H9 (cell line): ENCODE measurements at regions not wholly inside any gene's neighbourhood (a gene's known extent, or its start where the extent isn't known, plus 50 kb on each side); places are given as distances from the start of the nearest gene placed in this dataset.

Experiments used
- DNase-seq: peaks from one replicate; pipeline ENCODE4 v3.0.0-alpha.2; 2017
- H2AFZ ChIP-seq: one replicate; pipeline ENCODE4 v1.6.1; 2013; ENCODE audit warnings: mild to moderate bottlenecking, low read length, control low read depth, moderate library complexity
- H2AK5ac ChIP-seq: 2 replicates; pipeline ENCODE4 v1.6.1; 2013; ENCODE audit warnings: low read length, control low read depth, mixed read lengths; ENCODE audit not compliant: insufficient read length
- H2BK120ac ChIP-seq: one replicate; pipeline ENCODE4 v1.6.1; 2013; ENCODE audit warnings: low read depth, mild to moderate bottlenecking, low read length, control low read depth, inconsistent platforms; ENCODE audit not compliant: poor library complexity, severe bottlenecking
- H2BK12ac ChIP-seq: 2 replicates; pipeline ENCODE4 v1.6.1; 2013; ENCODE audit warnings: low read length, control low read depth, mixed read lengths, low read depth; ENCODE audit not compliant: insufficient read length
- H2BK15ac ChIP-seq: 2 replicates; pipeline ENCODE4 v1.6.1; 2013; ENCODE audit warnings: low read depth, low read length, control low read depth
- H2BK20ac ChIP-seq: one replicate; pipeline ENCODE4 v1.6.1; 2013; ENCODE audit warnings: low read depth, mild to moderate bottlenecking, low read length, control low read depth, inconsistent platforms; ENCODE audit not compliant: poor library complexity, severe bottlenecking
- H2BK5ac ChIP-seq: 2 replicates; pipeline ENCODE4 v1.6.1; 2013; ENCODE audit warnings: low read length, control low read depth, mixed read lengths; ENCODE audit not compliant: insufficient read length
- H3K14ac ChIP-seq: 2 replicates; pipeline ENCODE4 v1.6.1; 2013; ENCODE audit warnings: low read length, control low read depth; ENCODE audit not compliant: insufficient read depth
- H3K18ac ChIP-seq: 2 replicates; pipeline ENCODE4 v1.6.1; 2013; ENCODE audit warnings: low read depth, mild to moderate bottlenecking, mixed read lengths, low read length, control low read depth; ENCODE audit not compliant: insufficient read length
- H3K23ac ChIP-seq: 2 replicates; pipeline ENCODE4 v1.6.1; 2013; ENCODE audit warnings: low read length, control low read depth, mixed read lengths, low read depth; ENCODE audit not compliant: insufficient read length
- H3K23me2 ChIP-seq: 2 replicates; pipeline ENCODE4 v1.6.1; 2013; ENCODE audit warnings: low read depth, mild to moderate bottlenecking, mixed read lengths, low read length, control low read depth; ENCODE audit not compliant: insufficient read length, poor library complexity, severe bottlenecking
- H3K27ac ChIP-seq: 2 replicates; pipeline ENCODE4 v1.5.1; 2013; ENCODE audit warnings: low read length, control low read depth, mixed read lengths, low read depth; ENCODE audit not compliant: insufficient read length
- H3K27me3 ChIP-seq: 2 replicates; pipeline ENCODE4 v1.6.1; 2013; ENCODE audit warnings: low read length, control low read depth, inconsistent platforms; ENCODE audit not compliant: insufficient read depth
- H3K4ac ChIP-seq: 2 replicates; pipeline ENCODE4 v1.6.1; 2013; ENCODE audit warnings: low read depth, mild to moderate bottlenecking, control low read depth, inconsistent platforms, low read length, moderate library complexity
- H3K4me1 ChIP-seq: 2 replicates; pipeline ENCODE4 v1.6.1; 2013; ENCODE audit warnings: low read length, control low read depth, inconsistent platforms; ENCODE audit not compliant: insufficient read depth
- H3K4me2 ChIP-seq: 2 replicates; pipeline ENCODE4 v1.6.1; 2013; ENCODE audit warnings: low read length, control low read depth, mixed read lengths; ENCODE audit not compliant: insufficient read length, insufficient read depth
- H3K56ac ChIP-seq: 2 replicates; pipeline ENCODE4 v1.6.1; 2013; ENCODE audit warnings: low read depth, mild to moderate bottlenecking, mixed read lengths, low read length, control low read depth; ENCODE audit not compliant: insufficient read length
- H3K79me1 ChIP-seq: 2 replicates; pipeline ENCODE4 v1.6.1; 2013; ENCODE audit warnings: low read depth, mild to moderate bottlenecking, moderate library complexity, low read length, control low read depth, inconsistent platforms; ENCODE audit not compliant: insufficient read depth, poor library complexity, severe bottlenecking
- H3K79me2 ChIP-seq: 2 replicates; pipeline ENCODE4 v1.6.1; 2013; ENCODE audit warnings: low read length, control low read depth, inconsistent platforms; ENCODE audit not compliant: insufficient read depth
- H3K9ac ChIP-seq: 2 replicates; pipeline ENCODE4 v1.6.1; 2013; ENCODE audit warnings: low read length, control low read depth, mixed read lengths; ENCODE audit not compliant: insufficient read length; ENCODE audit errors: extremely low read depth
- H3K9me3 ChIP-seq: one replicate; pipeline ENCODE4 v1.6.1; 2013; ENCODE audit warnings: low read depth, low read length, inconsistent platforms; ENCODE audit not compliant: control insufficient read depth
- H3T11ph ChIP-seq: one replicate; pipeline ENCODE4 v1.6.1; 2013; ENCODE audit warnings: mild to moderate bottlenecking, low read length, control low read depth, inconsistent platforms
- H4K20me1 ChIP-seq: one replicate; pipeline ENCODE4 v1.6.1; 2013; ENCODE audit not compliant: control insufficient read depth, insufficient read length, insufficient read depth
- H4K5ac ChIP-seq: 2 replicates; pipeline ENCODE4 v1.6.1; 2013; ENCODE audit warnings: low read depth, mild to moderate bottlenecking, mixed read lengths, low read length, control low read depth; ENCODE audit not compliant: insufficient read length
- H4K8ac ChIP-seq: replicated peaks from 2 replicates; pipeline ENCODE4 v1.6.1; 2013; ENCODE audit warnings: low read length, control low read depth, mixed read lengths, low read depth; ENCODE audit not compliant: insufficient read length
- H4K91ac ChIP-seq: 2 replicates; pipeline ENCODE4 v1.6.1; 2013; ENCODE audit warnings: low read depth, mild to moderate bottlenecking, moderate library complexity, mixed read lengths, low read length, control low read depth; ENCODE audit not compliant: insufficient read length
- H3K27ac Mint-ChIP-seq, 3 experiments: 2 replicates in 2 of 3; 3 replicates in 1 of 3; pipeline ENCODE4 v1.8.0; 2020 to 2021; ENCODE audit warnings: mixed read lengths in 3 of 3, mild to moderate bottlenecking in 1 of 3, moderate library complexity in 1 of 3
- H3K27me3 Mint-ChIP-seq: 2 replicates; pipeline ENCODE4 v1.8.0; 2021; ENCODE audit warnings: low read depth, mild to moderate bottlenecking, moderate library complexity, mixed read lengths
- H3K36me3 Mint-ChIP-seq, 3 experiments: 2 replicates in 2 of 3; 3 replicates in 1 of 3; pipeline ENCODE4 v1.8.0; 2020 to 2021; ENCODE audit warnings: low read depth in 3 of 3, mixed read lengths in 3 of 3; ENCODE audit not compliant: insufficient read depth in 1 of 3
- H3K4me1 Mint-ChIP-seq, 2 experiments: 2 replicates each; pipeline ENCODE4 v1.8.0; 2020; ENCODE audit warnings: mixed read lengths in 2 of 2
- H3K4me3 Mint-ChIP-seq, 2 experiments: 2 replicates in 1 of 2; 3 replicates in 1 of 2; pipeline ENCODE4 v1.8.0; 2020 to 2021; ENCODE audit warnings: mild to moderate bottlenecking in 2 of 2, mixed read lengths in 2 of 2, moderate library complexity in 1 of 2
- H3K9me3 Mint-ChIP-seq, 2 experiments: 2 replicates in 1 of 2; 3 replicates in 1 of 2; pipeline ENCODE4 v1.8.0; 2020; ENCODE audit warnings: mild to moderate bottlenecking in 2 of 2, mixed read lengths in 2 of 2, moderate library complexity in 1 of 2
- WGBS: extraction: QIAGEN DNeasy Blood & Tissue Kit; methylation state at CpG from one replicate; pipeline ENCODE4 v1.1.7; 2013; ENCODE audit warnings: missing lambda C conversion rate, low lambda C conversion rate, mixed read lengths; ENCODE audit not compliant: insufficient read length; ENCODE audit errors: extremely low coverage; 5-methylcytosine and 5-hydroxymethylcytosine counted together
- TF ChIP-seq, protein P1 (sequence below): fragments of 200-600 bp; sonication (generic); conservative IDR thresholded peaks from 3 replicates; pipeline ENCODE4 v1.8.0; 2021; ENCODE audit warnings: antibody characterized with exemption, mild to moderate bottlenecking

DNA sequence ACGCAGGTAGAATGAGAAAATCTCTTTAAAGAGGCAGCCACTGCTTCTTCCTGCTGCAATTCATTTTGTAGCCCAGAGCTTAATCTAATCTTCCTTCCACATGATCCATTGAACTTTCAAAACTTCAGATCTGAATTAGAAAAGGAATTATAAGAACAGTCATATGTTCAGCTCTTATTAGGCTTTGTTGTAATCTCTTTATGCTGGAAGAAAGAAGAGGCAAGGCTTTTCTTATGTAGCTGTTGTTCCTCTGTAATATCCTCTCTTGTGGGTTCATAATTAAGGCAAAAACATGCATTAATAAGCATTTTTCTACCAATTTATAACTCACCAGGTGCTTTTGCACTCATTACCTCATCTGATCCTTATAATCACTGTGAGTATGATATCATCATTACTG, 634.9 kb upstream of the CFAP20DC start:
- H3K4me1 Mint-ChIP-seq, result no peaks in the 10 kb centered on the region
- WGBS, result no CpG with 5 or more reads among the region's 1 CpG
- no peak overlapping the region for H3K56ac ChIP-seq

More for the DNA sequence above, 634.9 kb upstream of the CFAP20DC start:
- no peak overlapping the region for H2BK15ac ChIP-seq
- H3K23me2 ChIP-seq, result no peaks in the 10 kb centered on the region
- H3K9me3 ChIP-seq, result no peaks in the 10 kb centered on the region
- no peak overlapping the region for H2BK20ac ChIP-seq
- H3K4me2 ChIP-seq, result no peak overlapping the region
- no peak overlapping the region for H4K5ac ChIP-seq
- H3K27me3 Mint-ChIP-seq, result no peaks in the 10 kb centered on the region
- no peak overlapping the region for H3K23ac ChIP-seq
- no peaks in the 10 kb centered on the region for H3K36me3 Mint-ChIP-seq
- TF ChIP-seq, protein P1, sequence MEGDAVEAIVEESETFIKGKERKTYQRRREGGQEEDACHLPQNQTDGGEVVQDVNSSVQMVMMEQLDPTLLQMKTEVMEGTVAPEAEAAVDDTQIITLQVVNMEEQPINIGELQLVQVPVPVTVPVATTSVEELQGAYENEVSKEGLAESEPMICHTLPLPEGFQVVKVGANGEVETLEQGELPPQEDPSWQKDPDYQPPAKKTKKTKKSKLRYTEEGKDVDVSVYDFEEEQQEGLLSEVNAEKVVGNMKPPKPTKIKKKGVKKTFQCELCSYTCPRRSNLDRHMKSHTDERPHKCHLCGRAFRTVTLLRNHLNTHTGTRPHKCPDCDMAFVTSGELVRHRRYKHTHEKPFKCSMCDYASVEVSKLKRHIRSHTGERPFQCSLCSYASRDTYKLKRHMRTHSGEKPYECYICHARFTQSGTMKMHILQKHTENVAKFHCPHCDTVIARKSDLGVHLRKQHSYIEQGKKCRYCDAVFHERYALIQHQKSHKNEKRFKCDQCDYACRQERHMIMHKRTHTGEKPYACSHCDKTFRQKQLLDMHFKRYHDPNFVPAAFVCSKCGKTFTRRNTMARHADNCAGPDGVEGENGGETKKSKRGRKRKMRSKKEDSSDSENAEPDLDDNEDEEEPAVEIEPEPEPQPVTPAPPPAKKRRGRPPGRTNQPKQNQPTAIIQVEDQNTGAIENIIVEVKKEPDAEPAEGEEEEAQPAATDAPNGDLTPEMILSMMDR, result no peak
- no peak overlapping the region for H3K27ac ChIP-seq
- no peak overlapping the region for H3K9ac ChIP-seq
- no peak overlapping the region for H4K8ac ChIP-seq
- no peak overlapping the region for H3T11ph ChIP-seq
- no peak overlapping the region for H4K91ac ChIP-seq
- H3K18ac ChIP-seq, result no peak overlapping the region
- no peaks in the 10 kb centered on the region for H3K79me1 ChIP-seq
- H3K4ac ChIP-seq, result no peak overlapping the region
- no peak overlapping the region for H3K4me3 Mint-ChIP-seq
- H2BK120ac ChIP-seq, result no peak overlapping the region
- no peaks in the 10 kb centered on the region for H3K79me2 ChIP-seq
- no peak for DNase-seq
- no peak overlapping the region for H3K14ac ChIP-seq
- H3K9me3 Mint-ChIP-seq, result no peaks in the 10 kb centered on the region; a peak in 1 of 5 replicates
- no peaks in the 10 kb centered on the region for H4K20me1 ChIP-seq
- H2AK5ac ChIP-seq, result no peak overlapping the region
- H3K27me3 ChIP-seq, result no peaks in the 10 kb centered on the region
- no peaks in the 10 kb centered on the region for H3K4me1 ChIP-seq
- H3K27ac Mint-ChIP-seq, result no peak overlapping the region
- no peak overlapping the region for H2AFZ ChIP-seq
- no peak overlapping the region for H2BK5ac ChIP-seq
- H2BK12ac ChIP-seq, result no peak overlapping the region
